Neural progenitor cell (in vitro differentiated cells): ENCODE measurements at regions not wholly inside any gene's neighbourhood (a gene's known extent, or its start where the extent isn't known, plus 50 kb on each side); places are given as distances from the start of the nearest gene placed in this dataset.

Experiments
- DNase-seq: peaks from one replicate; pipeline ENCODE4 v3.0.0-alpha.2; 2016; ENCODE audit warnings: low spot score
- H2AFZ ChIP-seq: fragments of 200-600 bp; sonication (generic); replicated peaks from 2 replicates; pipeline ENCODE4 v1.6.1; 2016; ENCODE audit warnings: antibody characterized with exemption
- H3F3A ChIP-seq: fragments of 200-600 bp; sonication (generic); 2 replicates; pipeline ENCODE4 v1.6.1; 2016; ENCODE audit warnings: antibody characterized with exemption, low read depth
- H3K27ac ChIP-seq: fragments of 200-600 bp; sonication (generic); 2 replicates; pipeline ENCODE4 v1.5.1; 2016; ENCODE audit warnings: mild to moderate bottlenecking
- H3K27me3 ChIP-seq: fragments of 200-600 bp; sonication (generic); 2 replicates; pipeline ENCODE4 v1.6.1; 2016; ENCODE audit warnings: mild to moderate bottlenecking, moderate library complexity
- H3K36me3 ChIP-seq: fragments of 200-600 bp; sonication (generic); 2 replicates; pipeline ENCODE4 v1.5.1; 2016
- H3K4me1 ChIP-seq: fragments of 200-600 bp; sonication (generic); 2 replicates; pipeline ENCODE4 v1.6.1; 2016; ENCODE audit warnings: mixed run types
- H3K4me2 ChIP-seq: fragments of 200-600 bp; sonication (generic); 2 replicates; pipeline ENCODE4 v1.6.1; 2016
- H3K4me3 ChIP-seq: fragments of 200-600 bp; sonication (generic); 2 replicates; pipeline ENCODE4 v1.5.1; 2016
- H3K79me2 ChIP-seq: fragments of 200-600 bp; sonication (generic); 2 replicates; pipeline ENCODE4 v1.6.1; 2016; ENCODE audit warnings: low read depth
- H3K9ac ChIP-seq: fragments of 200-600 bp; sonication (generic); 2 replicates; pipeline ENCODE4 v1.6.1; 2016
- H3K9me3 ChIP-seq: fragments of 200-600 bp; sonication (generic); 2 replicates; pipeline ENCODE4 v1.5.1; 2016; ENCODE audit warnings: low read depth
- H4K20me1 ChIP-seq: fragments of 200-600 bp; sonication (generic); 2 replicates; pipeline ENCODE4 v1.6.1; 2016; ENCODE audit warnings: low read depth
- H3K27ac Mint-ChIP-seq: 3 replicates; pipeline ENCODE4 v1.8.0; 2021; ENCODE audit warnings: mixed read lengths
- H3K27me3 Mint-ChIP-seq: 2 replicates; pipeline ENCODE4 v1.8.0; 2022; ENCODE audit warnings: low read depth, mild to moderate bottlenecking, inconsistent platforms, moderate library complexity, mixed read lengths; ENCODE audit not compliant: insufficient read depth
- H3K36me3 Mint-ChIP-seq: 3 replicates; pipeline ENCODE4 v1.8.0; 2021; ENCODE audit warnings: mixed read lengths
- H3K4me1 Mint-ChIP-seq: 3 replicates; pipeline ENCODE4 v1.8.0; 2021; ENCODE audit warnings: mixed read lengths
- H3K4me3 Mint-ChIP-seq: 3 replicates; pipeline ENCODE4 v1.8.0; 2021; ENCODE audit warnings: mild to moderate bottlenecking, moderate library complexity, mixed read lengths
- H3K9me3 Mint-ChIP-seq: 3 replicates; pipeline ENCODE4 v1.8.0; 2020; ENCODE audit warnings: mixed read lengths
- EZH2 ChIP-seq: fragments of 200-600 bp; sonication (generic); IDR thresholded peaks from 2 replicates; pipeline ENCODE4 v1.6.1; 2017; ENCODE audit warnings: antibody characterized with exemption, mild to moderate bottlenecking, moderate library complexity
- EZH2phosphoT487 ChIP-seq: fragments of 200-600 bp; sonication (generic); IDR thresholded peaks from 2 replicates; pipeline ENCODE4 v1.6.1; 2017; ENCODE audit warnings: antibody characterized with exemption
- TF ChIP-seq, protein P1 (sequence below): fragments of 200-600 bp; sonication (generic); IDR thresholded peaks from 2 replicates; pipeline ENCODE4 v1.5.1; 2017; ENCODE audit warnings: antibody characterized with exemption, mild to moderate bottlenecking

DNA sequence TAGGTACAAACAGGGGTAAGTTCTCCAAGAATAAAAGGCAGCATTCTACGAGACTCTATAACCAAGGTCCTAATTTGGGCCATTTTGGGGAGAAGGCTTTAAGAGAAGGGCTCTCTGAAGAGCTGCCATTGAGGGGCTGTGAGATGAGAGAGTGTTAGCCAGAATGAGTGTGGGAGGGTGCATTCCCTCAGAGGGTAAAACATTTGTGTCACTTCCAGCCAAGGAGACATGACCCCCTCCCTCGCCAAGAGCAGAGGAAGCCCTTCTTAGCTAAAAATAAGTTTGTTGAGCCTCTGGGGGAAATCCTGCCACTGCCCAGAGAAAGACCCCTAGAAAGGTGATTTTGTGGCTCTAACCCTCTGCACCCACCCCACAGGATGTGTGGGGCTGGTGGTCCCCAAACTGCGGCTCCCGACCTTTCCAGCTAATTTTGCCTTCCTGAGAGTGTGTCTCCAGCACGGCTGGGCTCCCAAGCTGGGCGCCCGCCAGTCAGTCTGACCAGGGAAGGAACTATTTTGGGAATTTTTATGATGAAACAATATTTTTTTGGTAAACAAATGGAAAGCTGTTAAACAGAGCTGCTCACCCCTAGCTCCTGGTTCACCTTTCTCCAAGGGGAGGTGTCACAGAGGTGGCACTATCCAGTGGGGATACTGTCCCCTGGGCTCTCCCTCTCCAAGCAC is 65.9 kb upstream of the JDP2 start:
- no peak overlapping the region for H3K27ac ChIP-seq
- H3F3A ChIP-seq = no peaks in the 10 kb centered on the region
- no peak overlapping the region for H3K27ac Mint-ChIP-seq
- H3K79me2 ChIP-seq = no peaks in the 10 kb centered on the region
- H3K27me3 Mint-ChIP-seq = peaks cover 3% of the 10 kb centered on the region
- H3K4me1 ChIP-seq = no peaks in the 10 kb centered on the region
- no peaks in the 10 kb centered on the region for H3K36me3 ChIP-seq
- H3K27me3 ChIP-seq = no peaks in the 10 kb centered on the region
- H3K9me3 Mint-ChIP-seq = no peaks in the 10 kb centered on the region
- H4K20me1 ChIP-seq = no peaks in the 10 kb centered on the region
- H3K4me3 Mint-ChIP-seq = no peak overlapping the region
- no peaks in the 10 kb centered on the region for H3K9me3 ChIP-seq
- H2AFZ ChIP-seq = no peak overlapping the region
- DNase-seq = no peak
- no peaks in the 10 kb centered on the region for H3K36me3 Mint-ChIP-seq
- peaks cover 2% of the 10 kb centered on the region for H3K4me1 Mint-ChIP-seq
- no peak overlapping the region for H3K4me3 ChIP-seq
- TF ChIP-seq, protein P1, sequence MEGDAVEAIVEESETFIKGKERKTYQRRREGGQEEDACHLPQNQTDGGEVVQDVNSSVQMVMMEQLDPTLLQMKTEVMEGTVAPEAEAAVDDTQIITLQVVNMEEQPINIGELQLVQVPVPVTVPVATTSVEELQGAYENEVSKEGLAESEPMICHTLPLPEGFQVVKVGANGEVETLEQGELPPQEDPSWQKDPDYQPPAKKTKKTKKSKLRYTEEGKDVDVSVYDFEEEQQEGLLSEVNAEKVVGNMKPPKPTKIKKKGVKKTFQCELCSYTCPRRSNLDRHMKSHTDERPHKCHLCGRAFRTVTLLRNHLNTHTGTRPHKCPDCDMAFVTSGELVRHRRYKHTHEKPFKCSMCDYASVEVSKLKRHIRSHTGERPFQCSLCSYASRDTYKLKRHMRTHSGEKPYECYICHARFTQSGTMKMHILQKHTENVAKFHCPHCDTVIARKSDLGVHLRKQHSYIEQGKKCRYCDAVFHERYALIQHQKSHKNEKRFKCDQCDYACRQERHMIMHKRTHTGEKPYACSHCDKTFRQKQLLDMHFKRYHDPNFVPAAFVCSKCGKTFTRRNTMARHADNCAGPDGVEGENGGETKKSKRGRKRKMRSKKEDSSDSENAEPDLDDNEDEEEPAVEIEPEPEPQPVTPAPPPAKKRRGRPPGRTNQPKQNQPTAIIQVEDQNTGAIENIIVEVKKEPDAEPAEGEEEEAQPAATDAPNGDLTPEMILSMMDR = no peak
- no peak for TF ChIP-seq EZH2phosphoT487
- TF ChIP-seq EZH2 = no peak
- H3K9ac ChIP-seq = no peak overlapping the region
- H3K4me2 ChIP-seq = no peak overlapping the region

DNA sequence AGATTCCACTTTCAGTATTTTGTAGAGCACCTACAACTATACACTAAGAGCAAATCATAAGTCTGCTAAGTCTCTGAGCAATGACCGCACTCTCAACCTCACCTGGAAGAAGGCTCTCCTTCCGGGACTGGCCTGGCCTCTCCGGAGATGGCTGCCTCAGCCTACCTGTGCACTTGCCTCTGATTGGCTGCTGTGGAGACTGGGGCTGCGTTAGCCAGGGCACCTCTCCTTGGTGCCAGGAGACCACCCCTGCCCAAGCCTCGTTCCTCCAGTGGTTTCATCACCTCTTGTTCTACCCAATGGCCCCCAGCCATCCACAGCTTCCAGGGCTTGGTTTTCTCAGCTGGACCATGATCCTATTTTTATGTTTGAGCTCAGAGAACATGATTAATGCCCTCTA is 64.7 kb upstream of the JDP2 start:
- no peaks in the 10 kb centered on the region for H3K36me3 Mint-ChIP-seq

DNA sequence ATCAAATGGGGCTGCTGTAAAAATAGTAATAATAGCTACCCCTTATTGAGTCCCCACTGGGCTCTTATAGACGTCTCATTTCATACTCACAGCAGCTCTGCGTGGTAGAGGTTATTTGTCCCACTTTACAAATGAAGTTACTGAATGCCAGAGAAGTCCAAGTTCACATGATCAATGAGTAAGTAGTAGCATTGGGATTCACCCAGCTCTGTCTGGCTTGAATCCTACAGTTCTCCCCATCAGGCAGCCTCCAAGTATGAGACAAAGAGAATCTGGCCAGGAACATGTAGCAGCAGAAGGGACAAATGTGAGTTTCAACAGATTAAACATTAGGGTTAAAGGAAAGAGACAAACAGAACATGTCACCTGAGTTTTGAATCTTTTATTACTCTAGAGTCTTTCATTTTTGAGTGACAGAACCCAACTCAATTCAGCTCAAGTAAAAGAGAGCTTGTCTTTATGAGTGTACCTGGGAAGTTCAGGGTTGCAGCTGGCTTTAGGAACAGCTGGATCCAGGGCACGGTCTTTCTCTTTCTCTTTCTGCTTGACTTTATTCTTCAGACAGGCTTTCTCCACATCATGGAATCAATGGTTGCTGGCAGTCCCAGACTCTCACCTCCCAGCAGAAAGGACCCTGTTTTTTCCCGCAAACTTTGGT is 64.1 kb upstream of the JDP2 start:
- H3K27me3 Mint-ChIP-seq = peaks cover 3% of the 10 kb centered on the region
- H3K4me3 Mint-ChIP-seq = no peak overlapping the region
- H3K9ac ChIP-seq = no peak overlapping the region
- H3K27ac ChIP-seq = no peak overlapping the region
- no peaks in the 10 kb centered on the region for H3K79me2 ChIP-seq
- no peaks in the 10 kb centered on the region for H3K27me3 ChIP-seq
- H3K4me1 ChIP-seq = no peaks in the 10 kb centered on the region
- peaks cover under 1% of the 10 kb centered on the region for H3K9me3 Mint-ChIP-seq
- no peak for DNase-seq
- H2AFZ ChIP-seq = no peak overlapping the region
- H3K4me1 Mint-ChIP-seq = peaks cover 2% of the 10 kb centered on the region
- H3K4me2 ChIP-seq = no peak overlapping the region
- H3K9me3 ChIP-seq = no peaks in the 10 kb centered on the region
- no peak overlapping the region for H3K4me3 ChIP-seq
- no peak overlapping the region for H3K27ac Mint-ChIP-seq
- H3F3A ChIP-seq = no peaks in the 10 kb centered on the region
- no peaks in the 10 kb centered on the region for H4K20me1 ChIP-seq
- TF ChIP-seq EZH2phosphoT487 (no peak), EZH2 (no peak)
- TF ChIP-seq, protein P1 = no peak
- H3K36me3 ChIP-seq = no peaks in the 10 kb centered on the region
- H3K36me3 Mint-ChIP-seq = no peaks in the 10 kb centered on the region

More for the DNA sequence above, 64.7 kb upstream of the JDP2 start:
- Histone ChIP-seq H3K9me3 (no peaks in the 10 kb centered on the region), H3K79me2 (no peaks in the 10 kb centered on the region), H2AFZ (no peak overlapping the region), H4K20me1 (no peaks in the 10 kb centered on the region), H3F3A (no peaks in the 10 kb centered on the region), H3K27ac (no peak overlapping the region), H3K4me2 (no peak overlapping the region), H3K27me3 (no peaks in the 10 kb centered on the region), H3K4me1 (no peaks in the 10 kb centered on the region), H3K4me3 (no peak overlapping the region), H3K9ac (no peak overlapping the region), H3K36me3 (no peaks in the 10 kb centered on the region)
- H3K27ac Mint-ChIP-seq = no peak overlapping the region
- H3K4me1 Mint-ChIP-seq = peaks cover 2% of the 10 kb centered on the region
- TF ChIP-seq, protein P1 = no peak
- TF ChIP-seq EZH2 (no peak), EZH2phosphoT487 (no peak)
- DNase-seq = no peak
- H3K27me3 Mint-ChIP-seq = peaks cover 3% of the 10 kb centered on the region
- no peak overlapping the region for H3K4me3 Mint-ChIP-seq
- no peaks in the 10 kb centered on the region for H3K9me3 Mint-ChIP-seq
